Endodermal cell (in vitro differentiated cells): ENCODE measurements at regions not wholly inside any gene's neighbourhood (a gene's known extent, or its start where the extent isn't known, plus 50 kb on each side); places are given as distances from the start of the nearest gene placed in this dataset.

Experiments
- DNase-seq: peaks from one replicate; pipeline ENCODE4 v3.0.0-alpha.2; 2017
- H3K27ac ChIP-seq: 2 replicates; pipeline ENCODE4 v1.5.1; 2013; ENCODE audit warnings: mild to moderate bottlenecking, low read depth, low read length, moderate library complexity
- H3K27me3 ChIP-seq: 2 replicates; pipeline ENCODE4 v1.6.1; 2013; ENCODE audit warnings: mild to moderate bottlenecking, low read length, moderate library complexity; ENCODE audit not compliant: insufficient read depth, control insufficient read depth, poor library complexity, severe bottlenecking
- H3K36me3 ChIP-seq: 2 replicates; pipeline ENCODE4 v1.7.0; 2013; ENCODE audit warnings: mild to moderate bottlenecking, low read length, moderate library complexity; ENCODE audit not compliant: control insufficient read depth, insufficient read depth
- H3K4me1 ChIP-seq: one replicate; pipeline ENCODE4 v1.7.0; 2013; ENCODE audit warnings: low read length; ENCODE audit not compliant: control insufficient read depth, insufficient read depth
- H3K4me3 ChIP-seq: 2 replicates; pipeline ENCODE4 v1.5.1; 2013; ENCODE audit warnings: mild to moderate bottlenecking, low read length, moderate library complexity
- H3K9ac ChIP-seq: 2 replicates; pipeline ENCODE4 v1.6.1; 2013; ENCODE audit warnings: mild to moderate bottlenecking, low read length, moderate library complexity; ENCODE audit not compliant: poor library complexity, severe bottlenecking; ENCODE audit errors: extremely low read depth
- H3K9me3 ChIP-seq: 2 replicates; pipeline ENCODE4 v1.6.1; 2013; ENCODE audit warnings: mild to moderate bottlenecking, low read length, moderate library complexity; ENCODE audit not compliant: control insufficient read depth
- H3K27ac Mint-ChIP-seq: 2 replicates; pipeline ENCODE4 v1.8.0; 2020; ENCODE audit warnings: mixed read lengths
- H3K27me3 Mint-ChIP-seq: 2 replicates; pipeline ENCODE4 v1.8.0; 2021; ENCODE audit warnings: mild to moderate bottlenecking, mixed read lengths; ENCODE audit not compliant: insufficient read depth
- H3K36me3 Mint-ChIP-seq: 2 replicates; pipeline ENCODE4 v1.8.0; 2020; ENCODE audit warnings: low read depth, mixed read lengths
- H3K4me1 Mint-ChIP-seq: 2 replicates; pipeline ENCODE4 v1.8.0; 2020; ENCODE audit warnings: mixed read lengths
- H3K4me3 Mint-ChIP-seq: 2 replicates; pipeline ENCODE4 v1.8.0; 2020; ENCODE audit warnings: mild to moderate bottlenecking, moderate library complexity, mixed read lengths
- H3K9me3 Mint-ChIP-seq: 2 replicates; pipeline ENCODE4 v1.8.0; 2020; ENCODE audit warnings: mild to moderate bottlenecking, mixed read lengths
- WGBS, 2 experiments: methylation state at CpG; one replicate each; pipeline versions ENCODE4 v1.1.5 to v1.1.7; 2013; ENCODE audit warnings: missing lambda C conversion rate in 2 of 2, mixed read lengths in 1 of 2; ENCODE audit not compliant: insufficient coverage in 1 of 2, insufficient read length in 1 of 2; 5-methylcytosine and 5-hydroxymethylcytosine counted together
- TF ChIP-seq, protein P1 (sequence below): fragments of 200-600 bp; sonication (generic); conservative IDR thresholded peaks from 2 replicates; pipeline ENCODE4 v1.5.0; 2021; ENCODE audit warnings: antibody characterized with exemption, mild to moderate bottlenecking

DNA sequence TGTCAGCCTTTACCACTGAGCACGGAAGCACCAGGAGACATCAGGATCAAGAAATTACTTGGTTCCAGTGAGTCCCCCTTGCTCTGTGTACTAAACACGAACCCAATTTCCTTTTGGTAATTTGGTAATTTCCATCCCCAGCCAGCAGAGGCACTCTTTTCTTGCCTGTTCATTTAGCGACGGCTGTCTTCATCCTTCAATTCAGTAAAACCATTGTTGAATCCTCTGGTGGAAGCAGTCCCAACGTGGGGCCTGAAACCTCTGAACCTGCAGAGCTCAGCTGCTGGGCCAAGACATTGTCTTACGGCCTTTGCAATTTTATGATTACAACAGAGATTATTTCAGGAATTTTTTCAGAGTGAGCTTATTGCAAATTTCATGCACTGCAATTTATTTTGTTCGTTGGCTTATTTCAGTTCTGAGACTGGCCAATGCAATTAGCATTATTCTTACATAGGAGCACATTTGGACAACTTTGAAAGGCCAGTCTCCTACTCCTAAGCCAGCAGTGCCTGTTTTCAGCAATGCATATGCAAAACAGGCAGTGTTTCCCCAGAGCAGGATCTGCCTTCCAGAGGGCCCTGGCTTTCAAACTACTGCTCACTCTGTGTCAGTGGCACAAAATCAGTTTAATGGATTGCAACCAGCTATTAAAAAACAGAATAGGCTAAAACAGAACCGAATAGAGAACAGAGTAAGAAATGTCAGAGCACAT is 372.9 kb upstream of the TMEM132C start:
- Histone ChIP-seq H3K36me3 (no peaks in the 10 kb centered on the region), H3K4me3 (no peak overlapping the region), H3K4me1 (no peaks in the 10 kb centered on the region), H3K27me3 (no peaks in the 10 kb centered on the region), H3K9me3 (no peaks in the 10 kb centered on the region), H3K27ac (no peak overlapping the region), H3K9ac (no peak overlapping the region)
- no peaks in the 10 kb centered on the region for H3K9me3 Mint-ChIP-seq
- H3K27me3 Mint-ChIP-seq = no peaks in the 10 kb centered on the region
- H3K4me1 Mint-ChIP-seq = no peaks in the 10 kb centered on the region
- H3K27ac Mint-ChIP-seq = no peak overlapping the region
- H3K4me3 Mint-ChIP-seq = no peak overlapping the region
- TF ChIP-seq, protein P1, sequence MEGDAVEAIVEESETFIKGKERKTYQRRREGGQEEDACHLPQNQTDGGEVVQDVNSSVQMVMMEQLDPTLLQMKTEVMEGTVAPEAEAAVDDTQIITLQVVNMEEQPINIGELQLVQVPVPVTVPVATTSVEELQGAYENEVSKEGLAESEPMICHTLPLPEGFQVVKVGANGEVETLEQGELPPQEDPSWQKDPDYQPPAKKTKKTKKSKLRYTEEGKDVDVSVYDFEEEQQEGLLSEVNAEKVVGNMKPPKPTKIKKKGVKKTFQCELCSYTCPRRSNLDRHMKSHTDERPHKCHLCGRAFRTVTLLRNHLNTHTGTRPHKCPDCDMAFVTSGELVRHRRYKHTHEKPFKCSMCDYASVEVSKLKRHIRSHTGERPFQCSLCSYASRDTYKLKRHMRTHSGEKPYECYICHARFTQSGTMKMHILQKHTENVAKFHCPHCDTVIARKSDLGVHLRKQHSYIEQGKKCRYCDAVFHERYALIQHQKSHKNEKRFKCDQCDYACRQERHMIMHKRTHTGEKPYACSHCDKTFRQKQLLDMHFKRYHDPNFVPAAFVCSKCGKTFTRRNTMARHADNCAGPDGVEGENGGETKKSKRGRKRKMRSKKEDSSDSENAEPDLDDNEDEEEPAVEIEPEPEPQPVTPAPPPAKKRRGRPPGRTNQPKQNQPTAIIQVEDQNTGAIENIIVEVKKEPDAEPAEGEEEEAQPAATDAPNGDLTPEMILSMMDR = peak; percentile 82
- DNase-seq = peak; percentile 79
- H3K36me3 Mint-ChIP-seq = no peaks in the 10 kb centered on the region
- 43 to 50% methylated on average over 7 to 8 of the region's 8 CpGs for WGBS, 2 experiments

DNA sequence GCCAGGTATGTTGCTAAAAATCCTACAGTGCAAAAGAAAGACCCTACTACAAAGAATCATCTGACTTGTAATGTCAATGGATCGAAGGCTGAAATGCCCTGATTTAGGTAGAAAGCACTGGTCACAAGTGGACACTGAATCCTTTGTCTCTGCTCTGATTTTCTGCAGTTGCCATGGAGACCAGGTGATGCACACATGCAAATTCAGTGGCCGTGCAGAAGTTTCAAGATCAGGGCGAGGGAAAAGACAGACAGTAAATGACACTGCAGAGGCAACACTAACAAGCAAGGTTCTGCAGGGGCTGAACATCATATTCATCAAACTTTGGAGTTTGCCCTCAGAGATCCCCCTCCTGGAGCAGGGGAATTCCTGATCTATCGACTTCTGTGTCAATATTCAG is 370.3 kb upstream of the TMEM132C start:
- Mint-ChIP-seq H3K4me3 (no peak overlapping the region), H3K9me3 (no peaks in the 10 kb centered on the region), H3K27me3 (no peaks in the 10 kb centered on the region), H3K27ac (no peak overlapping the region), H3K4me1 (no peaks in the 10 kb centered on the region), H3K36me3 (no peaks in the 10 kb centered on the region)
- H3K4me3 ChIP-seq = no peak overlapping the region
- H3K4me1 ChIP-seq = no peaks in the 10 kb centered on the region
- H3K36me3 ChIP-seq = no peaks in the 10 kb centered on the region
- TF ChIP-seq, protein P1 = no peak
- H3K9ac ChIP-seq = no peak overlapping the region
- H3K27me3 ChIP-seq = no peaks in the 10 kb centered on the region
- H3K9me3 ChIP-seq = no peaks in the 10 kb centered on the region
- no peak for DNase-seq
- 88 to 89% methylated on average over 3 to 4 of the region's 4 CpGs for WGBS, 2 experiments
- H3K27ac ChIP-seq = no peak overlapping the region

DNA sequence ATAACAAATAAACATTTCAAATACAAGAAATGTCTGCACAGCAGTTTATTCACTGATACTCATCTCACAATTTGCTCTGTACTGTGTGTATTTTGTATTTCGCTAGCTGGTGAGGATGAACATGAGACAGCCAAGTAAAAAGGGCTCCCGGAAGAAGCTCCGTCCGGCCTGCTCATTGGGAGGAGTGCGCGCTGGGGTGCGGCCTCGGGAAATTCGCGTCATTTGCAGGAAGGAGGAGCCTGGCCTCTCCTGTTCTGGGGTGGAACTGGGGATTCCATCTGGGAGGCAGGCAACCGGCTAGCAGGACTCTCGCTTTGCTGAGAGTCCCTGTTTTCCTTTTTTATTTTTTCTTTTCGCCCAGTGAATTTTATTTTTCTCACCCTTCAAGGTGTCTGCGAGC is 368.4 kb upstream of the TMEM132C start:
- 96 to 97% methylated on average over 12 to 14 of the region's 14 CpGs for WGBS, 2 experiments
- H3K36me3 Mint-ChIP-seq = no peaks in the 10 kb centered on the region
- H3K9me3 Mint-ChIP-seq = no peaks in the 10 kb centered on the region

More for the DNA sequence above, 368.4 kb upstream of the TMEM132C start:
- no peaks in the 10 kb centered on the region for H3K4me1 ChIP-seq
- no peaks in the 10 kb centered on the region for H3K27me3 Mint-ChIP-seq
- H3K9ac ChIP-seq = no peak overlapping the region
- H3K4me1 Mint-ChIP-seq = no peaks in the 10 kb centered on the region
- no peak overlapping the region for H3K27ac ChIP-seq
- no peaks in the 10 kb centered on the region for H3K36me3 ChIP-seq
- no peak for DNase-seq
- TF ChIP-seq, protein P1 = no peak
- H3K4me3 Mint-ChIP-seq = no peak overlapping the region
- no peak overlapping the region for H3K27ac Mint-ChIP-seq
- no peak overlapping the region for H3K4me3 ChIP-seq
- H3K9me3 ChIP-seq = no peaks in the 10 kb centered on the region
- no peaks in the 10 kb centered on the region for H3K27me3 ChIP-seq
